A673 (cell line): ENCODE measurements at regions not wholly inside any gene's neighbourhood (a gene's known extent, or its start where the extent isn't known, plus 50 kb on each side); places are given as distances from the start of the nearest gene placed in this dataset.

Experiments
- BruUV-seq: library from RNA; stranded (reverse); fragments of 400-500 nt; replicated peaks from 2 replicates; lab custom pipeline; 2021; lab: Mats Ljungman, UMichigan
- CTCF ChIA-PET: fragments of 300-600 bp; sonication (Branson Sonifier 250); formaldehyde crosslinking; loops from one replicate; lab custom pipeline; 2022; ENCODE audit warnings: antibody characterized with exemption; lab: Charles Lee
- POLR2A ChIA-PET: fragments of 300-600 bp; sonication (Branson Sonifier 250); formaldehyde crosslinking; loops from one replicate; lab custom pipeline; 2022; ENCODE audit warnings: antibody characterized with exemption; ENCODE audit not compliant: low non-redundant PET; lab: Charles Lee
- DNase-seq: peaks from one replicate; pipeline ENCODE4 v3.0.0-alpha.2; 2015; ENCODE audit warnings: low spot score
- H3K27ac ChIP-seq: fragments of 200-600 bp; sonication (generic); 2 replicates; pipeline ENCODE4 v1.5.1; 2016; ENCODE audit warnings: mixed run types, low read depth, mild to moderate bottlenecking, mixed read lengths, antibody characterized with exemption, low read length; ENCODE audit not compliant: poor library complexity, severe bottlenecking
- H3K27me3 ChIP-seq: fragments of 200-600 bp; sonication (generic); replicated peaks from 2 replicates; pipeline ENCODE4 v1.6.1; 2017; ENCODE audit warnings: mixed run types, low read depth, mild to moderate bottlenecking, mixed read lengths, antibody characterized with exemption, low read length; ENCODE audit not compliant: insufficient read depth, poor library complexity
- H3K36me3 ChIP-seq: fragments of 200-600 bp; sonication (generic); 2 replicates; pipeline ENCODE4 v1.6.1; 2016; ENCODE audit warnings: mixed run types, mild to moderate bottlenecking, mixed read lengths, antibody characterized with exemption, low read length; ENCODE audit not compliant: insufficient read depth, poor library complexity, severe bottlenecking
- H3K4me1 ChIP-seq: fragments of 200-600 bp; sonication (generic); 2 replicates; pipeline ENCODE4 v1.6.1; 2017; ENCODE audit warnings: mixed run types, mild to moderate bottlenecking, mixed read lengths, antibody characterized with exemption, low read length; ENCODE audit not compliant: insufficient read depth, poor library complexity, severe bottlenecking
- H3K4me3 ChIP-seq: fragments of 200-600 bp; sonication (generic); 2 replicates; pipeline ENCODE4 v1.5.1; 2016; ENCODE audit warnings: low read depth, mixed run types, mild to moderate bottlenecking, mixed read lengths, low read length; ENCODE audit not compliant: poor library complexity, severe bottlenecking
- H3K9me3 ChIP-seq: fragments of 200-600 bp; sonication (generic); 2 replicates; pipeline ENCODE4 v1.6.1; 2016; ENCODE audit warnings: mixed run types, low read depth, mild to moderate bottlenecking, mixed read lengths, antibody characterized with exemption, low read length; ENCODE audit not compliant: poor library complexity, severe bottlenecking
- CTCF ChIP-seq: fragments of 300-800, 200-600 bp; sonication (generic); conservative IDR thresholded peaks from 2 replicates; pipeline ENCODE4 v1.5.1; 2017; ENCODE audit warnings: low read depth, mild to moderate bottlenecking, antibody characterized with exemption, low read length, moderate library complexity, mixed read lengths
- EZH2 ChIP-seq: fragments of 200-600 bp; sonication (generic); IDR thresholded peaks from 2 replicates; pipeline ENCODE4 v1.6.1; 2017; ENCODE audit warnings: borderline replicate concordance, low read depth, mild to moderate bottlenecking, mixed read lengths, antibody characterized with exemption, low read length; ENCODE audit not compliant: poor library complexity, severe bottlenecking
- intact Hi-C: fragments of 100-400 bp; cut with micrococcal nuclease; formaldehyde crosslinking; loops from one replicate; pipeline ENCODE4 v1.10.0; 2022; ENCODE audit not compliant: unreplicated experiment

- no peaks in the 10 kb centered on the region for H3K36me3 ChIP-seq
- POLR2A ChIA-PET = no interaction called here
- intact Hi-C loops = no loop called here
- CTCF ChIA-PET = no interaction called here
- H3K27me3 ChIP-seq = no peaks in the 10 kb centered on the region
- H3K9me3 ChIP-seq = no peaks in the 10 kb centered on the region
- TF ChIP-seq EZH2 (no peak), CTCF (no peak)
- no peaks in the 10 kb centered on the region for H3K4me1 ChIP-seq
- no TSS peak for BruUV-seq
- DNase-seq = peak; percentile 64
- no peak overlapping the region for H3K27ac ChIP-seq
- no peak overlapping the region for H3K4me3 ChIP-seq
These were observed 79.8 kb upstream of the RPL34 start for GRCh38 chr4:108540536-108540935.

GRCh38 chr4:108536577-108536976, 83.8 kb upstream of the RPL34 start:
- no TSS peak for BruUV-seq
- no peak for DNase-seq
- TF ChIP-seq EZH2 (no peak), CTCF (no peak)
- ChIA-PET POLR2A (no interaction called here), CTCF (no interaction called here)
- H3K4me1 ChIP-seq = no peaks in the 10 kb centered on the region
- no peaks in the 10 kb centered on the region for H3K27me3 ChIP-seq
- H3K4me3 ChIP-seq = no peak overlapping the region
- H3K27ac ChIP-seq = no peak overlapping the region
- intact Hi-C loops = no loop called here
- H3K9me3 ChIP-seq = no peaks in the 10 kb centered on the region
- no peaks in the 10 kb centered on the region for H3K36me3 ChIP-seq

GRCh38 chr4:108535757-108536156, 84.6 kb upstream of the RPL34 start:
- no peak overlapping the region for H3K27ac ChIP-seq
- DNase-seq = no peak
- no peak for TF ChIP-seq EZH2
- TF ChIP-seq CTCF = no peak
- H3K36me3 ChIP-seq = no peaks in the 10 kb centered on the region
- no peaks in the 10 kb centered on the region for H3K9me3 ChIP-seq
- no peaks in the 10 kb centered on the region for H3K27me3 ChIP-seq
- BruUV-seq = no TSS peak
- H3K4me1 ChIP-seq = no peaks in the 10 kb centered on the region
- no peak overlapping the region for H3K4me3 ChIP-seq
- ChIA-PET POLR2A (no interaction called here), CTCF (interaction anchor here (0.6 kb wide), 1 partner anchor 522 kb away, joined by 3 read pairs; no protein-coding TSS in a partner anchor)
- intact Hi-C loops = no loop called here
